ENCODE measurements at regions not wholly inside any gene's neighbourhood (a gene's known extent, or its start where the extent isn't known, plus 50 kb on each side); places are given as distances from the start of the nearest gene placed in this dataset.

DNA sequence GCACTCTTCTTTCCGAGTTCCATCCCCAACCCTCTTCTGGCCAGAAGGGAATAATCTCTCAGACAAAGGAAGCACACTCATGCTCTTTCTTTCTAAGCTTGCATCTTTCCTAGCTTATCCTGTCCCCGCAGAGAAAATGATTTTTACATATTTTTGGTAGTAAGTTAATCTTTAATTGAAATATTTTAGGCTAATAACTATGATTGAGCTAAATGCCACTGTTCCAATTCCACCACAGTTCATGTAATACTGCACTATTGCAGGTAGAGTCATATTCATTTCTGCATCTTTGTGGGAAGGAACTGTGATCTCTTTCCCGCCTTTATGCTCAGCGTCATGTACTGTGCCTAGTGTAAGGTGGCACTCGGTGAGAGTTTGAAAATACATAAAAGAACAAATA is 158.9 kb upstream of the FOXG1 start:
- H3K9ac ChIP-seq (ENCODE audit: low read length) = no peak overlapping the region
- Mint-ChIP-seq H3K36me3 (ENCODE audit: low read depth, unreplicated experiment) (no peaks in the 10 kb centered on the region), H3K27me3 (ENCODE audit: low read depth, unreplicated experiment) (no peaks in the 10 kb centered on the region), H3K4me3 (ENCODE audit: unreplicated experiment) (no peak overlapping the region), H3K4me1 (ENCODE audit: low read depth, unreplicated experiment) (no peaks in the 10 kb centered on the region), H3K9me3 (ENCODE audit: unreplicated experiment) (no peaks in the 10 kb centered on the region), H3K27ac (ENCODE audit: unreplicated experiment) (no peak overlapping the region)
- FAIRE-seq = no peak
- no peaks in the 10 kb centered on the region for H3K27me3 ChIP-seq (ENCODE audit: insufficient read depth, low read length)
- no peak overlapping the region for H3K4me2 ChIP-seq (ENCODE audit: low read length)
- no peak overlapping the region for H2AFZ ChIP-seq (ENCODE audit: low read depth, low read length)
- no peak overlapping the region for H3K4me3 ChIP-seq (ENCODE audit: insufficient read depth, low read depth, low read length)
- H3K27ac ChIP-seq (ENCODE audit: low read depth, low read length) = no peak overlapping the region
- H3K36me3 ChIP-seq (ENCODE audit: insufficient read depth, low read length) = no peaks in the 10 kb centered on the region
- no peaks in the 10 kb centered on the region for H4K20me1 ChIP-seq (ENCODE audit: insufficient read depth, low read length)
- peaks cover 8% of the 10 kb centered on the region for H3K4me1 ChIP-seq (ENCODE audit: insufficient read depth, low read length)
- no peak for DNase-seq (ENCODE audit: low read depth)
- no peaks in the 10 kb centered on the region for H3K9me3 ChIP-seq (ENCODE audit: insufficient read depth, low read depth, low read length)
- no peaks in the 10 kb centered on the region for H3K79me2 ChIP-seq (ENCODE audit: insufficient read depth, low read length)
- TF ChIP-seq, protein P1, sequence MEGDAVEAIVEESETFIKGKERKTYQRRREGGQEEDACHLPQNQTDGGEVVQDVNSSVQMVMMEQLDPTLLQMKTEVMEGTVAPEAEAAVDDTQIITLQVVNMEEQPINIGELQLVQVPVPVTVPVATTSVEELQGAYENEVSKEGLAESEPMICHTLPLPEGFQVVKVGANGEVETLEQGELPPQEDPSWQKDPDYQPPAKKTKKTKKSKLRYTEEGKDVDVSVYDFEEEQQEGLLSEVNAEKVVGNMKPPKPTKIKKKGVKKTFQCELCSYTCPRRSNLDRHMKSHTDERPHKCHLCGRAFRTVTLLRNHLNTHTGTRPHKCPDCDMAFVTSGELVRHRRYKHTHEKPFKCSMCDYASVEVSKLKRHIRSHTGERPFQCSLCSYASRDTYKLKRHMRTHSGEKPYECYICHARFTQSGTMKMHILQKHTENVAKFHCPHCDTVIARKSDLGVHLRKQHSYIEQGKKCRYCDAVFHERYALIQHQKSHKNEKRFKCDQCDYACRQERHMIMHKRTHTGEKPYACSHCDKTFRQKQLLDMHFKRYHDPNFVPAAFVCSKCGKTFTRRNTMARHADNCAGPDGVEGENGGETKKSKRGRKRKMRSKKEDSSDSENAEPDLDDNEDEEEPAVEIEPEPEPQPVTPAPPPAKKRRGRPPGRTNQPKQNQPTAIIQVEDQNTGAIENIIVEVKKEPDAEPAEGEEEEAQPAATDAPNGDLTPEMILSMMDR (IDR thresholded peaks at IDR 0.05; ENCODE audit: insufficient read depth, low read depth, low read length) = no peak
- no peak for TF ChIP-seq EZH2 (IDR thresholded peaks at IDR 0.05; ENCODE audit: insufficient read depth, low read length)

DNA sequence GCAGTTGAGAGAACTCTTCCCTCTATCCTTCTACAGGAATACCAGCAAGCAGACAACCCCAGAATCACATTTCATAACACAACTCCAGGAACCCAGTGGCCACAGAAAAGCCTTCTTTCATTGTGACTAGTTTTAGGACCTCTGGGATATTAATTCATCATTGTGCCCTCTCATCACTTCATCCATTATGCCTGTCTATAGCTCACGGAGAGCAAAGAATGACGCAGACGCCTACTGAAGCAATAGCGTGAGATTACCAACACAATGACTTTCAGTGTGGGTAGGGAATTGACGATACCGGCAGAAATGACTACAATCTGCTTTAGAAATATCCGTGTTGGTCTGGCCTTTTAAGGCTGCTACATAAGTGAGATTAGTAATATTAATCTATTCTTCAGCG is 158.1 kb upstream of the FOXG1 start:
- Histone ChIP-seq H3K9me3 (ENCODE audit: insufficient read depth, low read depth, low read length) (no peaks in the 10 kb centered on the region), H3K4me3 (ENCODE audit: insufficient read depth, low read depth, low read length) (peak overlapping the region; percentile 6), H3K36me3 (ENCODE audit: insufficient read depth, low read length) (no peaks in the 10 kb centered on the region), H3K9ac (ENCODE audit: low read length) (peak overlapping the region; percentile 22), H2AFZ (ENCODE audit: low read depth, low read length) (peak overlapping the region; percentile 50), H4K20me1 (ENCODE audit: insufficient read depth, low read length) (no peaks in the 10 kb centered on the region), H3K4me2 (ENCODE audit: low read length) (peak overlapping the region; percentile 73), H3K27me3 (ENCODE audit: insufficient read depth, low read length) (no peaks in the 10 kb centered on the region), H3K4me1 (ENCODE audit: insufficient read depth, low read length) (peaks cover 8% of the 10 kb centered on the region), H3K79me2 (ENCODE audit: insufficient read depth, low read length) (no peaks in the 10 kb centered on the region), H3K27ac (ENCODE audit: low read depth, low read length) (no peak overlapping the region)
- Mint-ChIP-seq H3K36me3 (ENCODE audit: low read depth, unreplicated experiment) (no peaks in the 10 kb centered on the region), H3K4me3 (ENCODE audit: unreplicated experiment) (no peak overlapping the region), H3K27ac (ENCODE audit: unreplicated experiment) (no peak overlapping the region), H3K4me1 (ENCODE audit: low read depth, unreplicated experiment) (no peaks in the 10 kb centered on the region), H3K27me3 (ENCODE audit: low read depth, unreplicated experiment) (no peaks in the 10 kb centered on the region), H3K9me3 (ENCODE audit: unreplicated experiment) (no peaks in the 10 kb centered on the region)
- peak; percentile 72 for DNase-seq (ENCODE audit: low read depth)
- no peak for FAIRE-seq
- TF ChIP-seq, protein P1 (IDR thresholded peaks at IDR 0.05; ENCODE audit: insufficient read depth, low read depth, low read length) = no peak
- TF ChIP-seq EZH2 (IDR thresholded peaks at IDR 0.05; ENCODE audit: insufficient read depth, low read length) = no peak

DNA sequence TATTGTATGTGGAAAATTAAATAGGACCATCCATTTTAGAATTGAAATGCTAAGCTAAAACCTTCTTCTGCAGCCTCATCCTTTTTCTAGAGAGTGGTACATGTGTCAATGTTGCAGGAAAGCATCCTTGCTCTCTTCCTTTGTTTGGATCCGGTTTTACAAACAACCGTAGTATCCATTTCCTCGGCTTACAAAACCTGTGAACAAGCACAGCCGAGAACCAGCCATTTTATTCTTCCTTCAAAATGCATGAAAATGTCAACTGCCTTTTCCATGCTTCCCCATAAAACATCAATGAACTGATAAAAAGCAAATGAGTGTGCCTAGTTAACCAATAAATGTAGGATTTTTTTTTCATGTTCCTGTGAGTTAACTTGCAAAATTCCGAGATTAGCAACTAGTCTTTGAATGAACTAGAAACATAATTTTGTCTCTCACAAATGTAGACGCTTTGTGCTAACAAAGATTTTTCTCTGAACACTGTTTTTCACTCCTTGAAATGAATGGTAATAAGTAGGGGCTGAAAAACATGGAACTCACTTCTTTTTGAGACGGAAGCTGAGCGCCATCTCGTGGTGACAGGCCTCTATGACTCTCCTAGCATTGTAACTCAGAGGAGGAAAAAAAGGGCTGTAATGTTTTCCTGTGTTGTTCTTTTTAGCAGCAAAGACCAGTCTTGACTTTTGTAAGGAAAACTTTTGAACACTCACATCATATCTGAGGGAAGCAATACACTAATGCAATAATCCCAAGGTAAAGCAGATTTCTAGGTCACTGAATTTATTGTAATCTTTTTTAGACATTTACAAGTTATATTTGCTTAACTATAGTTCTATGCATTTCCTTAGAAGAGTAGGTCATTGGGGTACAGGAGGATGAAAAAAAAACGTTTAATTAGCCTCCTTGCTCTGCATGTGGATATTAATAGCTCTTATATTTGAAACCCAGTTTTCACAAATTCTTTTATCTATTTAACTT is 157.4 kb upstream of the FOXG1 start:
- no peaks in the 10 kb centered on the region for H3K36me3 ChIP-seq (ENCODE audit: insufficient read depth, low read length)
- H3K4me3 Mint-ChIP-seq (ENCODE audit: unreplicated experiment) = no peak overlapping the region
- peaks cover 8% of the 10 kb centered on the region for H3K4me1 ChIP-seq (ENCODE audit: insufficient read depth, low read length)
- H3K27me3 ChIP-seq (ENCODE audit: insufficient read depth, low read length) = no peaks in the 10 kb centered on the region
- H3K27ac Mint-ChIP-seq (ENCODE audit: unreplicated experiment) = no peak overlapping the region
- H4K20me1 ChIP-seq (ENCODE audit: insufficient read depth, low read length) = no peaks in the 10 kb centered on the region
- peak overlapping the region; percentile 50 for H2AFZ ChIP-seq (ENCODE audit: low read depth, low read length)
- H3K36me3 Mint-ChIP-seq (ENCODE audit: low read depth, unreplicated experiment) = no peaks in the 10 kb centered on the region
- DNase-seq (ENCODE audit: low read depth) (peak; percentile 36), FAIRE-seq (peak; percentile 60)
- TF ChIP-seq, protein P1 (IDR thresholded peaks at IDR 0.05; ENCODE audit: insufficient read depth, low read depth, low read length) = peak; percentile 99
- no peak for TF ChIP-seq EZH2 (IDR thresholded peaks at IDR 0.05; ENCODE audit: insufficient read depth, low read length)
- no peak overlapping the region for H3K27ac ChIP-seq (ENCODE audit: low read depth, low read length)
- peak overlapping the region; percentile 73 for H3K4me2 ChIP-seq (ENCODE audit: low read length)
- peaks cover 2% of the 10 kb centered on the region for H3K9me3 Mint-ChIP-seq (ENCODE audit: unreplicated experiment)
- H3K4me3 ChIP-seq (ENCODE audit: insufficient read depth, low read depth, low read length) = peak overlapping the region; percentile 6
- H3K9ac ChIP-seq (ENCODE audit: low read length) = peak overlapping the region; percentile 22
- no peaks in the 10 kb centered on the region for H3K9me3 ChIP-seq (ENCODE audit: insufficient read depth, low read depth, low read length)
- no peaks in the 10 kb centered on the region for H3K4me1 Mint-ChIP-seq (ENCODE audit: low read depth, unreplicated experiment)
- H3K27me3 Mint-ChIP-seq (ENCODE audit: low read depth, unreplicated experiment) = no peaks in the 10 kb centered on the region
- H3K79me2 ChIP-seq (ENCODE audit: insufficient read depth, low read length) = no peaks in the 10 kb centered on the region
